ENCODE measurements at regions not wholly inside any gene's neighbourhood (a gene's known extent, or its start where the extent isn't known, plus 50 kb on each side); places are given as distances from the start of the nearest gene placed in this dataset.
"Not testable (repeated sequence)": the region's sequence is repeated elsewhere in the genome, so short reads cannot be mapped to it uniquely, and the experiment has no call there.

GRCh38 chrX:12060489-12061260 is 77.6 kb upstream of the FRMPD4 start:
- no peak for DNase-seq

- DNase-seq: peak; percentile 4
These were observed 73.0 kb upstream of the FRMPD4 start for GRCh38 chrX:12065251-12065650.

- no peak for DNase-seq
These were observed 62.2 kb upstream of the FRMPD4 start for GRCh38 chrX:12076046-12076445.

- DNase-seq: peak; percentile 18
These were observed 58.0 kb upstream of the FRMPD4 start for GRCh38 chrX:12080265-12080664.

GRCh38 chrX:12082959-12083358 is 55.3 kb upstream of the FRMPD4 start:
- not testable (repeated sequence) for DNase-seq
